ENCODE measurements at regions not wholly inside any gene's neighbourhood (a gene's known extent, or its start where the extent isn't known, plus 50 kb on each side); places are given as distances from the start of the nearest gene placed in this dataset.

GRCh38 chr12:75974323-75975187 is 57.0 kb downstream of the PHLDA1 start:
- DNase-seq = no peak

- DNase-seq = no peak
Observed at GRCh38 chr12:75971253-75971652, 60.3 kb downstream of the PHLDA1 start.

GRCh38 chr12:75970310-75970709 is 61.3 kb downstream of the PHLDA1 start:
- DNase-seq = no peak

GRCh38 chr12:75969768-75970167 is 61.8 kb downstream of the PHLDA1 start:
- DNase-seq = no peak

GRCh38 chr12:75965661-75966060 is 65.9 kb downstream of the PHLDA1 start:
- DNase-seq = no peak

DNA sequence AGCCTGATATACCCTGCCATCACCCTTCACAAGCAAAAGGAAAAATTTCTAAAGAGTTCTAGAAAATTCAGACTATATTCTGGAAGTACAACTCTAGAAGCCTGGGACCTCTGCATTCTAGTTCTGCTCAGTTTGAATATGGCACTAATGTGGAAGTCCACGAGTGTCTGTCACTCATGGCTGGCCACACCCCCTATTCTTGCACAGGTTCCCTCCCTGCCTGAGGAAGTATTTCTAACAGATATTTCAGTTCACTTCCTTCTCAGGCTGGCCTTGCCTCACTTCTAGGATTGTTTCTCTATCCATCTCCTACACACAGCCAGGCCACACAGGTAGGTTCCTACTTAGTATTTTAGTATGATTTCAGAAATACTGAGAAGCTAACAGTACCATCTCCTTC is 67.4 kb downstream of the PHLDA1 start:
- DNase-seq = no peak

DNA sequence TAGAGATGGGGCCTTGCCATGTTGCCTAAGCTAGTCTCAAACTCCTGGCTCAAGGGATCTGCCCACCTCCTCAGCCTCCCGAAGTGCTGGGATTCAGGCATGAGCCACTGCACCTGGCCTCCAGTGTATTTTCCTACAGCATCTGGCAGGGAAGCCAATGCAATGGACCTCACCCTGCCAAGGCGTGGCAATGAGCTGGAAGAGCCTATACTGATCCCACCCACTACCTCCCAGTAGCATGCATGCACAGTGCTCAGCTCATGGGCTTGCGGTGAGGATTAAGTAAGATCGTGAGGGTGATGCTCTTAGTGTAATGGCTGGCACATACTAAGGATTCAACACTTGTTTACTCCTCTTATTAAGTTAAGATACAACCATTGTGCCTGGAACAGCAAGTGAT is 69.7 kb downstream of the PHLDA1 start:
- no peak for DNase-seq

GRCh38 chr12:75960954-75961661 is 70.5 kb downstream of the PHLDA1 start:
- no peak for DNase-seq

GRCh38 chr12:75960086-75960910 is 71.3 kb downstream of the PHLDA1 start:
- peak; percentile 54 for DNase-seq

- no peak for DNase-seq
Observed at GRCh38 chr12:75959506-75959905, 72.1 kb downstream of the PHLDA1 start.

DNA sequence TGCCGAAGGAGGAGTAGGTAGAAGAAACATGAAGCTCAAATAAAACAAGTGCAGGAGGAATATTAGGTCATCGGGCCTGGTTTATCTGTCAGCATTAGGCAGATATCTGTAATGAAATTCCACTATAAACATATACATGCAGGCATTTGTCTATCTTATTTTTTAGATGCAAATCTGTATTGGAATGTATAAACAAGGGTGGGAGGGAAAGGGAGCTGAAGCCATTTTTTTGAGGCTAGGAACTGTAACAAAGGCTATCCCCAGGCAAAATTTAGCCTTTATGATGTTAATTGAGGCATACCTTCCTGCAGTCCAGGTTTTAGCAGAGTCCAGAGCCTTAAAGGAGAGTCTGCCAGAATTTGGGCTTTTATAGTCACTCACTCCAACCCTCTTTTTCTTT is 72.5 kb downstream of the PHLDA1 start:
- DNase-seq = no peak

DNA sequence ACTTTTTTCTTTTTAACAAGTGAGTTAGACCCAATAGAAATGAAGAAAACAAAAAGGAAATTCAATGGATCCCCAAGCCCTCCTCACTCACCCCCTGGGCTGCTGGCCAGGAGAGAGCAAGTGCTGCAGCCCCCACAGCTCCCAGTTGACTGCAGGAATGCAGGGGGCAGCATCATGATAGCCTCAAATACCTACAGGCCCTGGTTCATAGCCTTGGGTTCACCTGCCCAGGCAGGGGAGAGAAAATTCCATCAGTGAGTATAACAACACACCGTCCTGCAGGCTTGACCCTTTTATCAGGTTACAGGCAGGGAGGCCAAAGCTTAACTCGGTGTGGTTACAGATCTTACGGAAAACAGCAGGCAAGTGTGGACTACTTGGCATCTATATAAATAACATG is 76.3 kb downstream of the PHLDA1 start:
- DNase-seq = no peak

DNA sequence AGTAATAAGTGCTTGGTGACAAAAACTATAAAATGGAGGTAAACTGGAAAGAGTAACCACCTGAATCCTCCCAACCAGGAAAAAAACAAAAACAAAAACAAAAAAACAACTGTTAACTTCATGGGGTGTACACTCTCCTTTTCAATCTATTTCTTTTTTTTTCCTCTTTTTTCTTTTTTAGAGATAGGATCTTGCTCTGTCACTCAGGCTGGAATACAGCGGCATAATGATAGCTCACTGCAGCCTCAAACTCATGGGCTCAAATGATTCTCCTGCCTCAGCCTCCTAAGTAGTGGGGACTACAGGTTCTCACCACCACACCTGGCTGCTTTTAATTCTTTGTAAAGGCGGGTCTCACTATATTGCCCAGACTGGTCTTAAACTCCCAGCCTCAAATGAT is 76.8 kb downstream of the PHLDA1 start:
- no peak for DNase-seq

DNA sequence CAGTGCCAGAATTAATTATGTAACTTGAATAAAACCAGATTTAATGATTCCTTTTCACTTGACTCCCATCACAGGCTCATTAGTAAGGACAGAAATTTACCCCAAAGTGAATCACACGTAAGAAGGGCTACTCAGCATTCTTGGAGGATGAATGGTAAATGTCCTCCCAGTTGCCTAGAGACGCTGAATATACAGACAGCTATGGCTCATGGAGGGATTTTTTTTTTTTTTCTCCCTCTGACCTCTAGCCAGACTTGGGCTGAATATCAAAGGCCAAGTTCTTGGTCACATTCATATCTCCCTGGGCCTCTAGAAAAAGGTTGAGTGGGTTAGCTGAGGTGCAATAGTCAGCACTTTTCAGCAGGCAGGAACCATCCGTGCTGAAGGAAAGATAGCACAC is 77.5 kb downstream of the PHLDA1 start:
- no peak for DNase-seq

DNA sequence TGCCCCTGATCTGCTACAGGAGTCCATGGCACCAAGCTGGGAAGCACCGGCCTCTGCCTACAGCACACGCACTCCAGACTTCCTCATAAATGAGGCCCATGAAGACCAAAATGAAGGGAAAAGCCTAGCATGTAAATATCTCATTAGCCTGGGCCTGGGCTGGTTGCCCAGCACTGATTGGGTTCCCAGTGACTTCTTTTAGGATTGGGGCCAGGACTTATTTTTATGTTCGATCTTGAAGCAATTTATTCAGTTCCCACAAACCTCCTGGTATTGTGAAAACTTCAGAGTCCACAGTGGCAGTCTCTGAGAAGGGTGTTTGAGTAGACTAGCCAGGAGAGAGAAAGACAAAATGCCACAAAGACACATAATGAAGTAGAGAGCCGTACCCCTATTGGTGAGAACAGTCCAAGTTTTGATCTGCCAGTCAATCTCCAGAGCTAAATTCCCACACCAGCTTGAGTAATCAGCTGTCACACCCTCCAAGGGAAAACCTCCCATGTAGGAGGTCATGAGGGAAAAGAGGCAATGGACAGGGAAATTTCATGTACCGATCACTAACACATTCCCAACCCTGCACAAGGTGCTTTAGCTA is 78.2 kb downstream of the PHLDA1 start:
- no peak for DNase-seq

DNA sequence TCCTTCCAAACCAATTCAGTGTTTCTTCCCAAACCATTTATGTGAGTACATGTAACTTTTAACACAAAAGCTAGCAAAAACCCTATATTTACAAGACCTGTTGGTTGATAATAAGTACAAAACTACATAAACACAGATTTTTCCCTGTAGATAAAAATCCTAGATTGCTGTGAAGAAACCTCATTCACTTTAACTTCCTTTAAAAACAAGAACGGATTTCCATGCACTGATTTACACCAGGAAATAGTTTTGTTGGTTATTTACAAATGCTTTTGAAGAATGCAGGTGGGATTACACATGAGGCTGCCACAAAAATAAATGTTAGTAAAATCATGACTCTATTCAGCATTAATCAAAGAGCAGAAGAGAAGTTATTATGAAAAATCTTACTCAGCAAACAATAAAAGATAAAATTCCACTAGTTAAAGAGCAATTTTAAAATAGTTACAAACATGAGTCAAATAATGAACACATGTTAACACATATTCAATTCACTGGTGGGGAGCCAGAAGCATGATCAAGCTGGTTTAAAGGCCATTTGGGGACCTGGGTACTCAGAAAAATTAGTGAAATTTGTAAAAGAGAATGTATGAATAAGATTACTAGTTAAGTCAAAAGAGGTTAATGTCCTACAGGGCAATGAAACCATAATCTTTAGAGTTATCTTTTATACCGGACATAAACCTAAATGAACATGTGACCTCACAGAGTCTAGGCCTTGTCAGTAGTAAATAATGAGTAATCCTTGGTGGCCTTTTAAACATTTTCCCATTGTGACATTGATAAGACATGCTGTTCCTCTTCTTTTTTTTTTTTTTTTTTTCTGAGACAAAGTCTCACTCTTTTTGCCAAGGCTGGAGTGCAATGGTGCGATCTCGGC is 79.9 kb downstream of the PHLDA1 start:
- DNase-seq = no peak

GRCh38 chr12:75947156-75947723 is 84.3 kb downstream of the PHLDA1 start:
- no peak for DNase-seq

DNA sequence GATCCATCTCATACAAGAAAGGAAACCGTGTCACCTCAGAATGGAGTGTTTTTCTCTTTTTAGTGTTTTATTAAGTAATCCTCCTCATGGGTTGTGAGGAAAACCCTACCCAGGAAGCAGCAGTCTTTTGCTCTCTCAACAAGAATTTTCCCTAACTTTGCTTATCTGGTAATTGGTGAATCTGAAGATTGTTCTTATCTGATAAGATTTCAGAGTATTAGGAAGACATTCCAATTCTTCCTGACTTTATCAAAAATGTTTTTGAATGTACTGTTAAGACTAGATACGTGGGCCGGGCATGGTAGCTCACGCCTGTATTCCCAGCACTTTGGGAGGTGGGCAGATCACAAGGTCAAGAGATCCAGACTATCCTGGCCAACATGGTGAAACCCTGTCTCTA is 86.0 kb downstream of the PHLDA1 start:
- DNase-seq = no peak

DNA sequence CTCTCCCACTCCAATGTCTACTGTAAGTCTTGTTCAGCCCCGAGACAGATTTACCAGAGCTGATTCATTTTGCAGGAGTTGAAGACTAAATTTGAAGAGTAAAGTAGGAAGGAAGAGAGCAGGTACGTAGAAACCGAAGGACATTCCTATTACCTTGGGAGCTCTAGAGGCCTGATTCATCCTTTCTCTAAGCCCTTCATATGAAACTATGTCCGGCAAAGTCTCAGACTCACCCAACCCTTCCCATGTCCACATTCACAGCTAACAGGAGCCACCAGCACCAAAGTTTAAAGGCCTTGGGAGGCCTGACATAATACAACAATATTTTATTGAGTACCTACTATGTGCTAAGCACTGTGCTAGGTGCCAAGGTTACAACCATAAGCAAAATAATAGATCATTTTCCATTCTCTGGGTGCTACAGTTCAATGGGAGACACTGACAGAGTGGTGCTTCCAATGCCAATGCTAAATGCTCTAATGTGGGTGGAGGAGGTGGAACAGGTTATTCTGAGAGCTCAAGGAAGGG is 86.6 kb downstream of the PHLDA1 start:
- no peak for DNase-seq

- no peak for DNase-seq
Observed at GRCh38 chr12:75944097-75944904, 87.3 kb downstream of the PHLDA1 start.

Measured in renal pelvis (tissue), 1 donor.